ENCODE measurements at regions not wholly inside any gene's neighbourhood (a gene's known extent, or its start where the extent isn't known, plus 50 kb on each side); places are given as distances from the start of the nearest gene placed in this dataset.

DNA sequence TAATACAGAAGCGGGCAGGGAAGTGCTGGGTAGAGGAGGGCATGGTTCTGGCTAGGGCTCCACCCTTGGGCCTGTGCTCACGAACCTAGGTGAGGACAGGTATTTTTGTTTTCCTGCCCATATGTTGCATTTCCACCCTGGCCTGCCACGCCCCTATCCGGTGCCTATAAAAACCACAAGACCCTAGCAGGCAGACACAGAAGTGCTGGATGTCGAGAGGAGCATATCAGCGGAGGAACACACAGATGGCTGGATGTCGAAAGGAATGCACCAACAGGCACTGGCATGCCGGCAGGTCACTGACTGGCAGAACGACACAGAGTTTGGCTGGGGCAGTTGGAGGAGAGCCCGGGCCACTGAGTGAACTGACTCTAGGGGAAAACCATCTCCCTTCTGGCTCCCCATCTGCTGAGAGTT, 316.6 kb upstream of the BOD1L1 start:
- DNase-seq, result no peak

GRCh38 chr4:13947921-13948320, 320.4 kb upstream of the BOD1L1 start:
- DNase-seq, result no peak

GRCh38 chr4:13950491-13950890, 323.0 kb upstream of the BOD1L1 start:
- no peak for DNase-seq

DNA sequence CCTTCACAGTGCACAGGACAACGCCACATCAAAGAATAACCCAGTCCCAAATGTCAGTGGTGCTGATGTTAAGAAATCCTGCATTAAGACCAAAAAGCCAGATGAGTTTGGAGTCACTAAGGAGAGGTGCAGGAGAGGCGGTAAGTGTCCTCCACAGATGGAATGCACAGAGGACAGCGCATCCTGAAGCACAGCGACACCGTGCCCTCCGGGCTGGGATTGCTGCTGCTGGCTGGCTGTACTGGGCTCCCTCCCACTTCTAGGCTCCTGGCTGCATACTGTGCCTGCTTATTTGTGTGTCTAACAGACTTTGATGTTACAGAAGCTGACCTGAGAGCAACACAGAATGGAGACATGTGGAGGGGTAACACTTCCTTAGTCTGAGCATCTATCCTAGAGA, 325.6 kb upstream of the BOD1L1 start:
- DNase-seq, result no peak

GRCh38 chr4:13955551-13955950, 328.0 kb upstream of the BOD1L1 start:
- DNase-seq, result no peak

DNA sequence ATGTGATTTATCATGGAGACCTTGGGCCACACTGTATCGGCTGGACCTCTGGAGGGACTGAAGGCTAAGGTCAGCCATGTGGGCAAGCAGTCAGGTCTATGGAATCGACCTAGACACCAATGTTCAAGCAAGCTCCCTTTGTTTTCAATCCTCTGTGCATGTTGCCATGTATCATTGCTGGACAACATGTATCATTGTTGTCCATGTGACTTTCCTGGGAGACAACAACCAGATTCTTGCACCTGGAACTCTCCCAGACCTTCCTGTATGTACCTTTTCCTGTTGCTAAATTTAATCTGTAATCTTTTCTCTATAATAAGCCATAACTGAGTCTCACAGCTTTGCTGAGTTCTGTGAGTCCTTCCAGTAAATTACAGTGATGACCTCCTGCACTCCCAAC, 329.4 kb upstream of the BOD1L1 start:
- no peak for DNase-seq

DNA sequence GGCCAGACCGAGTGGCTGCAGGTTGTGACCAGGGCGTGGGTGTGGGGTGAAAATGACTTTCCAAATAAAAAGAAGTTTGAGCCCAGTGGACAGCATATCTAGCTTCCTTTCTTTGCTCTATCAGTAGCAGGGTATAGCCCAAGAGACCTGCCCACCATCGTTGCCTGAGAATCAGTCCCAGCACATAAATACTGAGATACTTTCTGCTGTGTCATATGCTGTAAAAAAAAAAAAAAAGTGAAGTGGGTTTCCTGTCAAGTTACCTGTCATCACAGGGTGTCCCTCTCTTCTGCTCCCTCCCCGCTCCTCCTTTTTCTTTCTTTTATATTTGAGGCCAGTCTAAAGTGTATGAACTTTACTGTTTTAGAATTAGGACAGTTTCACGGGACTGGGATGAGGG, 330.3 kb upstream of the BOD1L1 start:
- DNase-seq, result no peak

- no peak for DNase-seq
These were observed 336.1 kb upstream of the BOD1L1 start for GRCh38 chr4:13963601-13964000.

DNA sequence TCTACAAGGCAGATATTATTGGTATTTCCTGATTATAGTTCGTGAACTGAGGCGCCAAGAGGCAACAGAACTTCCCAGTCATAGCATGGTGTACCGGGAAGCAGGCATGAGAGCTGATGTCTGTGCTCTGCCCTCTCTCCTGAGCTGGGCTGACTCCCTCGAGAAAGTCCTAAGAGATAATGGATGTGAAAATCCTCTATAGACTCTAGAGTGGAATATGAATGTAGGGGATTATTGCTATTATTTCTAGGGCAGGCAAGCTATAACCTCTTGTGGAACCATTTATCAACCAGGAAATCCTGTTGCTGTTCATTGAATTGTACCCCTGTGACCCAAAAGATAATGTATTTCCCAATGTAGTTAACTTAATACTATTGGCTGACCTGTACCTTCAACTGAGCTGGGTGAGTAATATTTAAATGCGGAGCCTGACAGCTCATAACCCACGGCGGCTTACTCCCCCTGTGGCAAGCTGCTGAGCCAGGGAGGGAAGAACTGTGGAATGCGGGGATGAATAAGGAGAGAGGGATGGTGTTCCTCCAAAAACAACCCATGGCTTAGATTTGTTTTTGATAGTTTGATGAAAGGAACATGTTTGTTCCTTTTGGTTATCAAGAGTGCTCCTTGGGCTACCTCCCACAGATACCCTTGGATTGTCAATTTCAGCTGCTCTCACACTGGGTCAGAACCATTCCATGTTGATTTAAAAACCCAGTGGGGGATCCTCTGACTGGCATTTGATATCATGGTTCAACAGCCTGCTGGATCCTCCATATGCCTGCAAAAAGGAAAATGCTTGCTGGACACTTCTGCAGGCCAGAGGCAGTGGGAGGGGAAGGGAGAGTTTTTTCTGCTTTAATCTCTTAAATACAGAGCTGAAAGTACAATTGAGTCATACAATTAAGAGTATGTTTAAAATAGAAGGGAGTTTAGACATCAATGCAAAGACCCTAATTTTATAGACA, 339.0 kb upstream of the BOD1L1 start:
- DNase-seq, result no peak

GRCh38 chr4:13968723-13969122, 341.2 kb upstream of the BOD1L1 start:
- no peak for DNase-seq

DNA sequence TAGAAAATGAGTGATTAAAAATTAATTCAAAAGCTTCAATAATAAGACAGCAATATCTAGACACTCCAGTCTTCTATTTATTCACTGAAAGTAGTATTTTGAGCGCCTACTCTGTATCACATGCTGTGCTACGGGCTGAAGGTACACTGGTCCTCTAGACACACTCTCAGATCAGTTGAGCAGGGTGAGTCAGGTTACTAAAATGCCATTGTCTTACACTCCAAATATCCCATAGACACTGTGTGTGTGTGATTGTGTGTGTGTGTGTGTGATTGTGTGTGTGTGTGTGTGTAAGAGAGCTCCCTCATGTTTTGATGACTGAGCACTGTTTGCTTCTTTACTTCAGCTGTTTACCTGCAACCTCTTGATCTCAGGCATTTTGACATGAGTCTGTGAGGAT, 342.8 kb upstream of the BOD1L1 start:
- DNase-seq, result no peak

- DNase-seq, result no peak
These were observed 350.2 kb upstream of the BOD1L1 start for GRCh38 chr4:13977746-13978145.

DNA sequence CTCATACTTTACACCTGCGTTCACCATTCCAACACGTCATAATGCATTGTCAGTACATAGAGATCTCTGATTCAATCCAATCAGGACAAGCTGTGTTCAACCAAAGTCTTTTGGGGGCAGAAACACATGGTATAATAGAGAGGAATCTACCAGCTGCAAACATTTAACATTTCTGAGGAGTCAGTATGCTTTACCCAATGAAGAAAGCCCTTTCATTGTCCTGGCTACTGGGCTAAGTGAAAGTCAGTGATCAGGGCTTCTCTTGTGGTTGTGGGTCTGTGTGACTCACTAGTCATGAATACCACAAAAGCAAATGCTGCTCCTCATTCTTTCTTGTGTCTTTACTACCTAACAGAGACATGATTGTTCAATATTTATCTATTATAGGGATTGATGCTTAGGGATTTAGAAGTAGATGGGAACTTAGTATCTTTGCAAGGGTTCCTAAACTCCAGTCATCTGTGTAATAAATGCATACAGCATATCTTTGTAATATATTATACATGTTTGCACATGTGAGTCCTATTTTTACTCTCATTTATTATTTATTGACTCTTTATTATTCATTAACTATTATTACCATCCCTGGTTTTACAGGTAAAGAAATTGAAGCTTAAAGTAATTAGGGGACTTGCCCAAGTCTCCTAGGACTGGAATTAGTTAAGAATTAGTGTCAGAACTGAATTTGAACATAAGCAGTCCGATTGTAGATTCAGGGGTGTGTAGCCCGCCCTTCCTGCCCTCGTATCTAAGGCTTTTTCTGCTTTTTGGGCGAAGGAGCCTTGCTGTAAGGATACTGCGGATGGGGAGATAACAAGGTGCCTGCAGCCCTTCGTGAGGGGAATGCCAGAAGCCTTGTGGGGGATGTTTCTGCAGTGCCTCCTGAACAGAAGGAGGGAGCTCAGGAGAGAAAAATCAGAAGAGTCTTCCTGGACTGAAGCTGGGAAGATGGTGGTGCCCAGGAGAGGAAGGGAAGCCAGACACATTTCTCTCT, 353.1 kb upstream of the BOD1L1 start:
- DNase-seq, result no peak

- DNase-seq, result no peak
These were observed 354.0 kb upstream of the BOD1L1 start for GRCh38 chr4:13981499-13981898.

GRCh38 chr4:13982010-13982409, 354.5 kb upstream of the BOD1L1 start:
- no peak for DNase-seq

DNA sequence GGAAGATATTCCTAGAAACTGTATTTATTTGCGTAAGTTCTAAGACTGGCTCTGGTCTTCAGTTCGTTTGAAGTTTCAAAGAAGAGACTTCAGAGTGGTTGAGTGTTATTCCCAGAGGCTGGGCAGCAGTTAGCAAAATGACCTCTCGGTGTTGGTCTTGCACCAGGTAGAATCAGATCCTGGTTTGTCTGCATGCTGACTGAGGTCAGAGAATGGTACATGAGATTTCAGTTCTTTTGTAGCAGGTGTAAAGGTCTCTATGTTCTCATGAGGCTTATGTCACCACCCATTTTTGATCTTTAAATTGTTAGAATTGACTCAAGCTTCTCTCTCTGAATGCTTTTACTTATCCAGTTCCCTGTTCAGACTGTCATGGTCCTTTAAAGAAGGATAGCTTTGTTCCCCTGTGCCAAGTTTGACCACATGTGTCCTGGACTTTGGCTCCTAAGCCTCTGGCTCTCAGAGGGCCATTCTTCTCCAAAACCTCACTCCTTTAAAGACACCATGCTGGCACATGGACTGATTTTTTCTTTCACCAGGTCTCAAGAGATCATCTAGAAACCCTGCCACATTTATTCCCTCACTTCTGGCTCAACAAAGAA, 355.8 kb upstream of the BOD1L1 start:
- DNase-seq, result no peak

DNA sequence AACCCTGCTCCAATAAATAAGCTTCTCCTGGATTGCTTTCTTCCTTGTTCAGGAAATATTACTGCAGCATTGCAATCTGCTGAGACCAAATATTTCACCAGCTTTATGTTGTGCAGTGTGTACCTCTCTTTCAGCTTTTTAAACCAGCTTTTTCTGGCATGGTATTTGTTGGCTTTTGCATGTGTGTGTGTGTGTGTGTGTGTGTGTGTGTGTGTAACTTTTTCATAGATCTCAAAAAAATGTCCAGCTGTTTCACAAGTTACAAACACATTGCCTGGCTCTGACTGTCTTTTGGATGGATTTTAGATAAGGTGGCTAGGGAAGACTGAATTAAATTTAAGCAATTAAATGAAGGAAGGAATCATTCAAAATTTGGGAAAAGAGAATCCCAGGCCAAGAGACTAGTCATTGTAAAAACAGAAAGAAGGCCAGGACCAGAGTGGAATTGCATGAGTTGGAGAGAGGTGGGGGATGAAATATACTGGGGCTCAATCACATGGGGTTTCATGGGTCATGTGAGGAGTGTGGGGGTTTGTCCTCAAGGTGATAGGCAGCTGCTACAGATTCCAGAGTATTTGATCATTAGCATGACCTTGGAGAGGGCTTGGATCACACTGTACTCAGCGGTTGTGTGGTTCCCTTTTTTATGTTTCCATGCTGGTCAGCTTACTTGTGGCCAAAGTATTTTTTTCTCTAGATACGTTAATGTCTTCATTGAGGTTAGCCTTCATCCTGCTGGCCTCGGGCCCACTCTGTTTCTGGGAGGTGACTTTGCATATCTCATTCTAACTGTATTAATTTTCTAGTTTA, 357.7 kb upstream of the BOD1L1 start:
- no peak for DNase-seq

DNA sequence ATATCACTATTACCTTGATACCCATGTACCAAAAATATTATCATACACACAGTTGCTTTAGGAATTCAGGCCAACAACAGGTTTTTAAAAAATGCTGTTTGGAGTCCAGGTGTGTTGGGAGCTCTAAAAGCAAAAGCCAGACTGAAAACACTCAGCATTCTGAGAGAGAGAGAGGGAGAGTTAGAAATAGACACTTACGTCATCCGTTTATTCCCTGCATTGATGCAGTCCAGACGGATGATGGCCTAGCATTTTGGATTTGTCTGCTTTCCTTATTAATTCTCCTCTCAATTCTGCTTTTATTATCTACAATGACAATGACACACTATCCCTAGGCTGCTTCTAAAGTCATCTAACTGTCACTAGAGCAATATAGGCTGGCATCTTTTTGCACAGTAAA, 358.3 kb upstream of the BOD1L1 start:
- DNase-seq, result no peak

DNA sequence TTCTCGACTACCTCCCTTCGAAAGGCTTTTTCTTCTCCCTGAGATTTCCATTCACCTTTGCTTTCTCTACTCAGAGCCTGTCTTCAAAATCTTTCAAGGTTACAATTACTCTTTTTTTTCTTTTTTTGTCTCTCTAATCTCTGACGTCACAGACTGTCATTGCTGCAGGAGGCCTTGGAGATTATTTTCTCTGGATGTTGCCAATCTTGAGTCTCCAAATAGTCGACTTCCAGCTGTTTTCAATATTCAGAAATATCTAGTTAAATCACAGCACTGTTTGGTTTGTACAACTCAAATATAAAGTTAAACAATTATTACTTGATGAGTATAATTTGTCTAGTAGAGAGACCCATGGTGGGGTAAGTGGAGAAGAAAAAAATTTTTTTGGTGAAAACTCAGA, 359.0 kb upstream of the BOD1L1 start:
- no peak for DNase-seq

DNA sequence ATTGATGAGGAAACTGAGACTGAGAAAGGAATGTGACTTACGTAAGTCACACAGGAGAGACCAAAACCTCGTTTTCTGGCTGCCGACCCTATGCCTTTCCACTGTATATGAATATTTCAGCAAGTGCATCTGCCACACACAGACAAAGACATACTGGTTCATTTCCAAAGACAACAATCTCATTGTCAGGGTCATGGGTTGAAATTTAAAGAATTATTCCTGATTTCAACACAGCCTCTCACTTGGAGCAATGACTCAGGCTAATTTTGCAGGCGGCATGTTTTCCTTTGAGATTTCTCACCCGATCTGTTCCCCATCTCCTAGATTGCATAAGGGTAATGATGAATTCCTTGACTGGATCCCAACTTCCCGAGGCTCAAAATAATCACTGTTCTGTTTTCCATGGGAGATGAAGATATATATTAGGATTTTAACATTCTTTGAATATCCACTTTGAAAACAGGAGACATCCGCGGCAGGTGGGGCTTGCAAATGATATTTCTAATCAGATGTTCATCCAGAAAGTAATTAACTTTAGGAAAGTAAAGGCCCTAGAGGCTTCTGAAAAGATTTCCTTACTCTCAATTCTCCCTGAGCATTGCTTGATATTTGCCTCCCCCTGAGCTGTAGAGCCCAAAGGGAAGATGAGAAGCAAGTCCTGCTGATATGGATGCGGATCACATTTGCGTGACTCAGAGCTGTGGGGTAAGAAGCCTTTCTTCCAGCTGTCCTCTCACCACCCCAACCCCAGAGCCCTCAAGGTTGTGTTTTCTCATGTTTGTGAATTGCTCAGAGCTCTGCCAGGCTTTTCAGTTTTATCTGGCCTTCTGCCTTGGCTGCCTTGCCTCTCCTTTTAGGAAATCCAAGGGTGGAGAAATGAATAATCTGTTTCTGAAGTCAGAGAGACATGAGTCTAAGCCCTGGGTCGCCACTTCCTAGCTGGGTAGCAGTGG, 361.1 kb upstream of the BOD1L1 start:
- no peak for DNase-seq

GRCh38 chr4:13989501-13989900, 362.0 kb upstream of the BOD1L1 start:
- no peak for DNase-seq
